ENCODE measurements at regions not wholly inside any gene's neighbourhood (a gene's known extent, or its start where the extent isn't known, plus 50 kb on each side); places are given as distances from the start of the nearest gene placed in this dataset.
A peak's percentile ranks its signal among the peaks of the same experiment; 100 is the strongest.

DNA sequence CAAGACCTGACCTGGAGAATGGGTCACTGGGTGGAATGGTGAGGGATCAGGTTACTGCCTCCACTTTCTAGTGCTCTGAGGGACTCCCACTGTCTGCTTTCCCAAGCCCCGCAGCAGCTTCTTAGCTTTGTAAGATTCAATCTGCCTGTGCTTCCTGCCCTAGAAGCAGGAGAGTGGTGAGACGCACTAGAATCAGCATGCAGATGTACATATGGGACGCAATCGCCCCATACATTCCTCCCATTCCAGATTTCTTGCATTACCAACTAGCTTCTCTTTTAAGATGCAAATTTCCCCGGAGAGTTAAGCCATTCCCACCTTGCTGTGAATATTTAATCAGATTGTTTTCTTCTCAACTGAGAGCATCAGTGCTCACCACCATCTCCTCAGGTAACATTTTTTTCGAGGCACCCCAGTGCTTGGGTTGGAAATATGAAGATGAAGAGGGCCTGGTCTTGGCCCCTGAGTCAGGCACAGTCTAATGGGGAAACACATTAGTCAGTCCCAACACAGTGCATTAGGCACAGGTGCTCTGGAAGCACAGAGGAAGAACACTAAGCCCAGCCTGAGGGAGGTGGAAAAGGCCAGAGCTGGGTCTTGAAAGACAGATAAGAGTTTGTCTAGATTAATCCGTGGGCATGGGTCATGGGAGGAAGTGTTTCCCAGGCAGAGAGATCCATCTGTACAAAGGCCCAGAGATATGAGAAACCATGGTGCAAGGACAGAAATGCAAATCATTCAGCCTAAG is 66.7 kb upstream of the PRPS1 start (continued):
- TF ChIP-seq RFX5 (IDR thresholded peaks at IDR 0.05; ENCODE audit: low read depth, low read length) = no peak

GRCh38 chrX:107562482-107562881 is 65.8 kb upstream of the PRPS1 start:
- Histone ChIP-seq H3K27me3 (ENCODE audit: control insufficient read depth, insufficient read depth, low read length) (no peaks in the 10 kb centered on the region), H4K8ac (ENCODE audit: low read depth in 2 of 2, low read length in 2 of 2) (peak overlapping the region; percentile 79 to 85), H3K9ac (ENCODE audit: low read depth, low read length) (no peak overlapping the region), H4K5ac (ENCODE audit: low read depth, low read length) (peak overlapping the region; percentile 57; the same call in 1 of the 2 replicates), H4K91ac (ENCODE audit: insufficient read depth, low read depth, low read length) (peak overlapping the region; percentile 90), H4K20me1 (ENCODE audit: insufficient read depth, low read length) (no peaks in the 10 kb centered on the region), H3K4ac (ENCODE audit: low read depth, low read length) (peak overlapping the region; percentile 92), H3K4me2 (ENCODE audit: low read depth, low read length) (peak overlapping the region; percentile 47; the same call in 1 of the 2 replicates), H3K36me3 (ENCODE audit: control insufficient read depth, insufficient read depth, low read length) (no peaks in the 10 kb centered on the region), H2BK120ac (ENCODE audit: low read depth, low read length) (peak overlapping the region; percentile 97), H3K14ac (replicated peaks; ENCODE audit: low read depth, low read length) (peak overlapping the region; percentile 77), H3K4me3 (ENCODE audit: insufficient read depth, low read depth, low read length) (no peak overlapping the region), H3K56ac (ENCODE audit: extremely low read depth, insufficient read depth, low read length) (peak overlapping the region; percentile 70; the same call in 1 of the 2 replicates), H2BK5ac (ENCODE audit: low read depth, low read length, poor library complexity, severe bottlenecking) (peak overlapping the region; percentile 96), H2BK20ac (ENCODE audit: low read depth, low read length) (peak overlapping the region; percentile 93), H3K9me1 (ENCODE audit: insufficient read depth, low read length) (peaks cover 11% of the 10 kb centered on the region), H2AK9ac (replicated peaks; ENCODE audit: low read depth, low read length, poor library complexity) (peak overlapping the region; percentile 35), H3K18ac (ENCODE audit: low read depth, low read length) (peak overlapping the region; percentile 53; the same call in 1 of the 2 replicates), H2AFZ (replicated peaks; ENCODE audit: low read length, poor library complexity) (peak overlapping the region; percentile 57), H3K79me1 (ENCODE audit: low read depth in 1 of 2, low read length in 2 of 2) (no peaks in the 10 kb centered on the region), H2BK15ac (ENCODE audit: low read depth, low read length) (peak overlapping the region; percentile 94; the same call in 2 of the 3 replicates), H3K23ac (ENCODE audit: low read depth, low read length) (0 out of 2 replicates have a peak overlapping the region, but pooled peaks have one; percentile 33), H3K4me1 (ENCODE audit: control insufficient read depth, insufficient read depth, low read length) (peaks cover 22% of the 10 kb centered on the region), H2AK5ac (ENCODE audit: low read depth, low read length) (peak overlapping the region; percentile 98), H3K9me3 (ENCODE audit: control insufficient read depth, insufficient read depth, low read length) (no peaks in the 10 kb centered on the region), H3K27ac (ENCODE audit: insufficient read depth, low read length) (peak overlapping the region; percentile 61)
- ATAC-seq (ENCODE audit: low read depth) (peak; percentile 84), DNase-seq (peak; percentile 88)
- dilution Hi-C loops (cut with HindIII; ENCODE audit: low sequenced_read_pairs, unreplicated experiment) = no loop called here
- ChIA-PET CTCF (interaction anchor here (0.8 kb wide), 1 partner anchor 20 kb away, joined by 3 read pairs; no protein-coding TSS in a partner anchor), POLR2A (ENCODE audit: unreplicated experiment) (no interaction called here)
- BruUV-seq (replicated peaks) = no TSS peak
- TF ChIP-seq FOS (IDR thresholded peaks at IDR 0.05; ENCODE audit: low read depth, low read length) (0 out of 2 replicates have a peak, but pooled peaks have one; percentile 30), MAZ (IDR thresholded peaks at IDR 0.05; ENCODE audit: borderline replicate concordance, low read depth, low read length) (no peak), RAD21 (IDR thresholded peaks at IDR 0.05; ENCODE audit: low read length) (no peak), SMC3 (IDR thresholded peaks at IDR 0.05; ENCODE audit: low read depth, low read length) (no peak), MXI1 (IDR thresholded peaks at IDR 0.05; ENCODE audit: borderline replicate concordance, low read depth, low read length) (no peak), NFE2L2 (IDR thresholded peaks at IDR 0.05; ENCODE audit: low read depth, low read length) (no peak), BHLHE40 (IDR thresholded peaks at IDR 0.05; ENCODE audit: low read depth, low read length) (0 out of 2 replicates have a peak, but pooled peaks have one; percentile 21), POLR2A (IDR thresholded peaks at IDR 0.05; ENCODE audit: low read depth, low read length) (no peak), CEBPB (IDR thresholded peaks at IDR 0.05; ENCODE audit: low read depth, low read length) (no peak)
- WGBS, 2 experiments (ENCODE audit: extremely low coverage in 2 of 2, insufficient read length in 1 of 2) = 0% methylated on average over 2 of the region's 3 CpGs; no CpG with 5 or more reads in 1 of the 2 experiments
- in situ Hi-C loops (cut with MboI; ENCODE audit: low sequenced_read_pairs) = no loop called here
- intact Hi-C loops (cut with micrococcal nuclease) = no loop called here
